Spleen (tissue), 7 donors: ENCODE measurements at regions not wholly inside any gene's neighbourhood (a gene's known extent, or its start where the extent isn't known, plus 50 kb on each side); places are given as distances from the start of the nearest gene placed in this dataset.

Experiments used
- CTCF ChIP-seq, 11 experiments: fragments of 200-600 bp in 7 of 11; fragments of 450-650 bp in 4 of 11; sonication (generic) in 4 of 11; IDR thresholded peaks in 8 of 11; conservative IDR thresholded peaks in 3 of 11; 1 replicate in 7 of 11; 2 replicates in 4 of 11; pipeline versions ENCODE4 v1.4.0 to v1.8.0; 2016 to 2021; ENCODE audit warnings: antibody characterized with exemption in 11 of 11, inconsistent platforms in 4 of 11, mild to moderate bottlenecking in 1 of 11
- POLR2A ChIP-seq, 3 donors: fragments of 450-650 bp; IDR thresholded peaks; one replicate each; pipeline ENCODE4 v1.5.1; 2017; ENCODE audit warnings: antibody characterized with exemption in 3 of 3, mild to moderate bottlenecking in 1 of 3
- donor health status: DM: no; HTN: no; CAD: no; lungs with moderate emphysema.
- donor health status: DM: no; HTN: no; CAD: no.
- donor health status: DM: no; HTN: no; CAD: no.

GRCh38 chr11:70713988-70714665 lies 315.8 kb downstream of the CTTN start:
- TF ChIP-seq CTCF (IDR thresholded peaks at IDR 0.05 in 8 of 11, conservative IDR thresholded peaks at IDR 0.05 in 3 of 11) (no peak), POLR2A (IDR thresholded peaks at IDR 0.05) (no peak)
